GM19351 (cell line): ENCODE measurements at regions not wholly inside any gene's neighbourhood (a gene's known extent, or its start where the extent isn't known, plus 50 kb on each side); places are given as distances from the start of the nearest gene placed in this dataset.
"Not testable (repeated sequence)": the region's sequence is repeated elsewhere in the genome, so short reads cannot be mapped to it uniquely, and the experiment has no call there.

Experiments used
- ATAC-seq: cut with Tn5 transposase; IDR thresholded peaks from one replicate; pipeline ENCODE4 v1.9.1; 2021; ENCODE audit warnings: mild to moderate bottlenecking, moderate library complexity; ENCODE audit not compliant: unreplicated experiment

DNA sequence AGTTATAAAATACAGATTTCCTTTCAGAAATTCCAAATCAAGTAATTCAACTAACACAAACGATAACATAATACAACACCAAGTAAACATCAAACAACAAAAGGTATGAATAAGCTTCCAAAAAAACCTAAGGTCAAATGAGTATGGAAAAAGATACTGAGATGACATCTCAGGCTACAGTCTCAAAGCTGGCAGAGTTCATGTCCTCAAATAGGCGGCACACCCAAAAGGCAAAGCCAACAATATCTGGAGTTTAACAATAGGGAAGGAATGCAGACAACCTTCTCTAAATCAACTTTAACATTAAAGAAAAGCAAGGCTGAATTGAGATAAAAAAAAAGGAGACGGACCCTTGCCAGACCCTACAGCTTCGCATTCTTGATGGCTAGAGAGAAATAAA is 346.6 kb downstream of the RSL24D1 start:
- ATAC-seq, result no peak

- ATAC-seq, result no peak
These were observed 353.7 kb downstream of the RSL24D1 start for GRCh38 chr15:54843006-54843405.

DNA sequence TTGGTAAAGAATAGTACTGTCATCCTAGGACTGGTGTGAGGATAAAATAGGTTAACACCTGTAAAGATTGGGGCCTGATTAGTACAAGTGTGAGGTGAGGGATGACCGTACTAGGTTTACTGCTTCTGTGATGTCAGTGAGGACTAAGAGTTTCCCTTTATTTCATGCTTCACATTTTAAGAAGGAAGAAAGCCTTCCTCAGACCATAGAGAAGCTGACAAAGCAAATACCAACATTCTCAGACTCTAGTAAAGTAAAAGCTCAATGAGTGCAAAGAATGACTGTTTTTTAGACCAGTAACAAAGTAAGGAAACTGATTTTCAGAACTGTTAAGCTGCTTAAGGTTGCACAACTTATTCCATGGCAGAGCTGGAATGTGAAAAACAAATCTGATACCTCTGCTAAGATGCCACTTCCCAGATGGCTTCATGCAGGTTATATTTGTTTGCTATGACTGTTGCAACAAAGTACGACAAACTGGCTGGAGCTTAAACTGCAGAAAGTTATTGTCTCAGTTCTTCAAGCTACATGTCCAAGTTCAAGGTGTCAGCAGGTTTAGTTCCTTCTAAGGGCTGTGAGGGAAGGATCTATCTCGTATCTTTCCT is 354.9 kb downstream of the RSL24D1 start:
- ATAC-seq, result no peak

GRCh38 chr15:54840621-54841398 is 355.9 kb downstream of the RSL24D1 start:
- ATAC-seq, result no peak

DNA sequence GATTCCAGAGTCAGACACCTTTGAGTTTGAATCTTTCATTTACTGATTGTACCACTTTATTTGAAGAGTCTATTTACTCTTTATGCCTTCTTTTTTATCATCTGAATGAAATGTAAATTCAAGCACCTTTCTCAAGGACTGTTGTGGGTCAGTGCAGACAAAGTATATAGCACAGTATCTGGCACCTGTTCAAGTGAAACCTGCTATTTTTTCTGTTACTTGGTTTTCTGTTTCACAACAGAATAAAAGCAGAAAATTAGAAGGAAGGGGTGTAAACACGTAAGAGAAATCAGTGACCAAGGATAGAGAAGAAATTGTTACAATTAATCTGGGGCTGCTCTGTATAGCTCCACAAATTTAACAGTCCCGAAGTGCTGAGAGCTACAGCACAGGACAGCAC is 357.4 kb downstream of the RSL24D1 start:
- no peak for ATAC-seq

DNA sequence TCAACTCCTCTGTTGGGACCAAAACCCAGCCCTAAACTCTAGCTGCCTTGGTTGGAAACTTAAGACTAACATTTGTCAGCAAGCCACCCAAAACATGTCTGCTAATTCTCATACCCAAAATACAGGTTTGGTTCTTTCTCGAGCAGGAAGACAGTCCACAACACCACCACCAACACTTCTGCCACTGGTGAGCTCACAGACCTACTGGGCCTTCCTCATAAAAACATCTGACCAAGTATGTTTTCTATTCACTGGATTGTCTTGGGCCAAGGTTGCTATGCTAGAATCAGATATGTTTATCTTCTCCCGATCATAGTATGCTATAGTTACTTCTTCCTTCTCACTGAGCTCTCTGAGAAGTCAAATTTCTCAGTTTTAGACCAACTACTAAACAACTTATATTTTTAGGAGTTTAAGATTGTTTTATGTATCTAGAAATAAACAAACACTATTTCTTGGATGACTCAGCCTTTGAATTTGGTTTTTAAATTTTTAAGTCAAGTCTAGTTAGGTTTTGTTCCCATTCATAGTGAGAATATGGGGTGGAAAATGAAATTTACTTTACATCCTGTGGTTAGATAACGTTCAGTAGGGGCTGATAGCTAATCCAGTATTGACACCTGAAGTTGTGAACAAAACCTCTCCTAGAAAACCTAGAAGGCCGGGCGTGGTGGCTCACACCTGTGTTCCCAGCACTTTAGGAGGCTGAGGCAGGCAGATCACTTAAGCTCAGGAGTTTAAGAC is 360.5 kb downstream of the RSL24D1 start:
- no peak for ATAC-seq

GRCh38 chr15:54829821-54830220 is 366.9 kb downstream of the RSL24D1 start:
- no peak for ATAC-seq

DNA sequence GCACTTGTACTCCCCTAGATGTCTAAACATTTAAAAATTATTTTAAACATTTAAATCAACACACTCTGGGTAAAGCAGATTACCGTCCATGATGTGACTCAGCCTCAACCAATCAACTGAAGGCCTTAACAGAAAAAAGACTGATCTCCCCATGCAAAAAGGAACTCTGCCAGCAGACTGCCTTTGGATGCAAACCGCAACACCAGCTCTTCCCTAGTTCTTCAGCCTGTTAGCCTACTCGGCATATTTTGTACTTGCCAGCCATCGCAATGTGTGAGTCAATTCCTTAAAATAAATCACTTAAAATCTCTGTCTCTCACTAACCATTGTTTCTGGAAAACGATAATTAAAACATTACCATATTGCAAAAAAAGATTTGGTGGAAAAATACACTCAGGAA is 375.9 kb downstream of the RSL24D1 start:
- no peak for ATAC-seq

DNA sequence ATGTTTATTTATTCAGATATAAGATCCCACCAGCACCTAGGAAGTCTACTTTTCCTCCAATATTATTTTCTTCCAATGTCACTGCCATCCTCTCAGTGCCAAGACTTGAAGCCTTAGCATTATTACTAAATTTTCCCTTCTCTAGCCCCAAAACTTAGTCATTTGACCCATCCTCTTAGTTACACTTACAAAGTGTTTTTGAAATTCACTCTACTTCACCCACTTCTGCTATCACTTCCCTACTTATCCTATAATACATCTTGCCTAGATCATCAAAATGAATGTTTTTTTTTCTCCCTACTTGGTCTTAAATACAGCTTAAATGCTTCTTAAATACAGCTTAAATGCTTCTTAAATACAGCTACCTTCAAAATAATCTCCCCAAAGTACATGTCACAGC is 376.6 kb downstream of the RSL24D1 start:
- no peak for ATAC-seq

GRCh38 chr15:54816401-54816800 is 380.3 kb downstream of the RSL24D1 start:
- ATAC-seq, result no peak

GRCh38 chr15:54815556-54815955 is 381.2 kb downstream of the RSL24D1 start:
- ATAC-seq, result no peak

- ATAC-seq, result no peak
These were observed 384.4 kb downstream of the RSL24D1 start for GRCh38 chr15:54812383-54812782.

- no peak for ATAC-seq
These were observed 386.2 kb downstream of the RSL24D1 start for GRCh38 chr15:54810496-54810895.

GRCh38 chr15:54810031-54810430 is 386.7 kb downstream of the RSL24D1 start:
- ATAC-seq, result no peak

GRCh38 chr15:54808321-54808720 is 388.4 kb downstream of the RSL24D1 start:
- no peak for ATAC-seq

DNA sequence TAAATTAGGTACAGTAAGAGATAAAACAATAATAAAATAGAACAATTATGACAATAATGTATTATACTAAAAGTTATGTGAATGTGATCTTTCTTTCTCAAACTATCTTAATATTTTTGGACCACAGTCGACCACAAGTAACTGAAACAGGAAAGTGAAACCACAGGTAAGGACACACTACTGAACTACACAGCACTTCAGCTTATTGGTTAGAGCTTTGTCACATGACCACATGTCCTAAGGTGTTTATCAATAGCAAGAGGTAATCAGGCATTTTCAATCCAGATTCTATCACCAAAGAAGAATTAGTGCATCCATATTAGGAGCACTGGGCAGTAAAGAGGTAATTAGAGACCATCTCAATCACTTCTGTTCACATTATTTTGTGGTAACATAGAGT is 392.8 kb downstream of the RSL24D1 start:
- no peak for ATAC-seq

GRCh38 chr15:54803134-54803808 is 393.5 kb downstream of the RSL24D1 start:
- peak; percentile 76 for ATAC-seq

DNA sequence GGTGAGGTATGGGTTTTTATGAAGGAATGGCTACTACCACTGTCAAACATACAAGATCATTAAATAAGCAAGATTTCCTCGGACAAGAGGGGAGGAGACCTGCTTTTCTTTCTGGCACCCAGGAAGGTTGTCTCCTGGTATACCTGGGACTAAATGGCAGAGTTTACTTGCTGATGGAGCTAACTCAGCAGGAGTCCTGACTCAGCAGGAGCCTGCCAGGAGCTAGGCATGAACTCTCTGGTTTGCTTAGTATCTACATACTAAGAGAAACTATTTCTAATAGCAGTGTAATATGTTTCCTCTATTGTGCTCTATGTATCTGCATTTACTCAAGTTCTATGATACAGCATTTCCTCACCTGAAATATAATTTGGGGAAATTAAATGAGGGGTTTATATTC is 404.2 kb downstream of the RSL24D1 start:
- no peak for ATAC-seq

GRCh38 chr15:54790693-54791092 is 406.0 kb downstream of the RSL24D1 start:
- ATAC-seq, result no peak

- ATAC-seq, result no peak
These were observed 407.4 kb downstream of the RSL24D1 start for GRCh38 chr15:54789376-54789775.

GRCh38 chr15:54781220-54781619 is 415.5 kb downstream of the RSL24D1 start:
- ATAC-seq, result not testable (repeated sequence)
